BE2C (cell line): ENCODE measurements at regions not wholly inside any gene's neighbourhood (a gene's known extent, or its start where the extent isn't known, plus 50 kb on each side); places are given as distances from the start of the nearest gene placed in this dataset.

Experiments used
- DNase-seq: peaks from one replicate; pipeline ENCODE4 v3.0.0-alpha.2; 2020
- H3K27me3 ChIP-seq: fragments of 250-450 bp; sonication (Bioruptor Pico); 2 replicates; pipeline ENCODE4 v1.5.1; 2020; ENCODE audit warnings: mild to moderate bottlenecking
- H3K36me3 ChIP-seq: fragments of 250-450 bp; sonication (Bioruptor Pico); 2 replicates; pipeline ENCODE4 v1.5.1; 2020; ENCODE audit warnings: mild to moderate bottlenecking
- H3K4me1 ChIP-seq: fragments of 250-450 bp; sonication (Bioruptor Pico); 2 replicates; pipeline ENCODE4 v1.5.1; 2020
- H3K4me3 ChIP-seq: 2 replicates; pipeline ENCODE4 v1.5.1; 2011; ENCODE audit warnings: low read depth, low read length
- H3K9me3 ChIP-seq: fragments of 250-450 bp; sonication (Bioruptor Pico); 2 replicates; pipeline ENCODE4 v1.5.1; 2020
- TF ChIP-seq, protein P1 (sequence below): IDR thresholded peaks from 2 replicates; pipeline ENCODE4 v1.5.1; 2012; ENCODE audit warnings: mild to moderate bottlenecking, low read depth, low read length

DNA sequence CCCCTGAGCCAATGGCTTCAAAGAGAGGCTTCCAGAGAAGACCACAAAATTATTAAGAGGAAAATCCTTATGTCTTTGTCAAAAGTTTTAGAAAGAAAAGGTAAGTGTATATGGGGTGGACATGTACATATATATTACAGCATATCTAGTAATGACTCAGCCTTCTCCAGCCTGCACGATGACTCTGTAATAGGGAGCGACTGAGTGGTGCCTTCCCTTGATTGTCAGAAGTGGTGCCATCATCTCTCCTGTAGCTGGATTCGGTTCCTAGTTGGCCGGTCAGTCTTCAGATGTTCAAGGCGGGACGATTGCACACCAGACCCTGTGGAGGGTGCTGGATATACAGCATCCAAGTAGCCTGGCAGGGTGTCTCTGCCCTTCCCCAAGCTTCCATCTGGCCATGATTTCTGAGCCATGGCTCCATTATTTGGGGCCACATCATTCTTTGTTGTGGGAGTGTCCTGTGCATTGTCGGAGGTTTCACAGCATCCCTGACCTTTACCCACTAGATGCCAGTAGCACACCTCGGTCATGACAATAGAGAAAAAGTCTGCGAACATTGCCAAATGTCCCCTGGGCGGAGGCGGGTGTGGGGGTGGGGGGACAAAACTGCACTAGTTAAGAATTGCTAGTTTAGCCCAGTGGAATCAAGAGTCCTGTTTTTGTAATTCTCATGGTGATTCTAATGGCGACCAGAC is 206.2 kb upstream of the KAZN start:
- H3K4me1 ChIP-seq = no peaks in the 10 kb centered on the region
- no peak for DNase-seq
- TF ChIP-seq, protein P1, sequence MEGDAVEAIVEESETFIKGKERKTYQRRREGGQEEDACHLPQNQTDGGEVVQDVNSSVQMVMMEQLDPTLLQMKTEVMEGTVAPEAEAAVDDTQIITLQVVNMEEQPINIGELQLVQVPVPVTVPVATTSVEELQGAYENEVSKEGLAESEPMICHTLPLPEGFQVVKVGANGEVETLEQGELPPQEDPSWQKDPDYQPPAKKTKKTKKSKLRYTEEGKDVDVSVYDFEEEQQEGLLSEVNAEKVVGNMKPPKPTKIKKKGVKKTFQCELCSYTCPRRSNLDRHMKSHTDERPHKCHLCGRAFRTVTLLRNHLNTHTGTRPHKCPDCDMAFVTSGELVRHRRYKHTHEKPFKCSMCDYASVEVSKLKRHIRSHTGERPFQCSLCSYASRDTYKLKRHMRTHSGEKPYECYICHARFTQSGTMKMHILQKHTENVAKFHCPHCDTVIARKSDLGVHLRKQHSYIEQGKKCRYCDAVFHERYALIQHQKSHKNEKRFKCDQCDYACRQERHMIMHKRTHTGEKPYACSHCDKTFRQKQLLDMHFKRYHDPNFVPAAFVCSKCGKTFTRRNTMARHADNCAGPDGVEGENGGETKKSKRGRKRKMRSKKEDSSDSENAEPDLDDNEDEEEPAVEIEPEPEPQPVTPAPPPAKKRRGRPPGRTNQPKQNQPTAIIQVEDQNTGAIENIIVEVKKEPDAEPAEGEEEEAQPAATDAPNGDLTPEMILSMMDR = no peak

DNA sequence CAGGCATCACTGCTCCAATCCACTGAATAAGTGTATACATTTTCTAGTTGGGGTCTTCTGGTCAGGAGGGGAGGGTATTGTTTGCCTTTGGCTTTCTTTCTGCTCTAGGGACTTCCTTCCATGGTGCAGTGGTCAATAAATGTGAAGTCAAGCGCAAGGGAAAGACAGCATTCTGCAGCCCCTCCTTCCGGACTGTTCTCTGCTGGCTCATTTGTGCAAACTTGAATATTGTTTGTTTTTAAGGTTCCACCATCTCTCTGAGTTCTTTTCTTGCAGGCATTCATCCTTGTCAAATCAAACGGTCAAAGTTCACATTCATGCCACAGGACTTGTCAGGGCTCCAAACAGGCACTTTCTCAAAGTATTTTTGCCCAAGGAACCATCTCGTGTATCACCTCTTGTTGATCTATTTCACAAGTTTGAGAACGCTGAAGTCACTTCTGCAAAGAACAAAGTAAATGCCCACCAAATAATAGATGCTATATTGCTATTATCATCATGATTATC is 205.6 kb upstream of the KAZN start:
- no peaks in the 10 kb centered on the region for H3K36me3 ChIP-seq
- TF ChIP-seq, protein P1 = no peak
- no peak for DNase-seq

More for the DNA sequence above, 206.2 kb upstream of the KAZN start:
- Histone ChIP-seq H3K4me3 (no peak overlapping the region), H3K36me3 (no peaks in the 10 kb centered on the region), H3K27me3 (no peaks in the 10 kb centered on the region), H3K9me3 (no peaks in the 10 kb centered on the region)

DNA sequence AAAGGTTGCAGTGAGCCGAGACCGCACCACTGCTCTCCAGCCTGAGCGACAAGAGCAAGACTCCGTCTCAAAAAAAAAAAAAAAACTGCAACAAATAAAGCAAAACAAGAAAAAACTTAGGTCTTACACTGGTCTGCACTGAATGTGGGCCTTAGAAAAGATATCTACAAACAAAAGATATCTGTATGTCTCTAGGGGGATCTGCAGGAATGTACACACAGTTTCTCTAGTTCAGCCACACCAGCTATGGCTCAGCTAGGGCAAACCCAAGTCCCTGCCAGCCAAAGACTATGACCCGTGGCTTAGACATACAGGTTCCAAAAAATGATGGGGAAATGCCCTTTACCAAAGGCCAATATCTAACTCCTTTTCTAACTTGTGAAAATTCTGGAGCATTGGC is 202.4 kb upstream of the KAZN start:
- no peaks in the 10 kb centered on the region for H3K36me3 ChIP-seq
- TF ChIP-seq, protein P1 = no peak
- H3K4me3 ChIP-seq = no peak overlapping the region
- DNase-seq = no peak
- no peaks in the 10 kb centered on the region for H3K4me1 ChIP-seq
- H3K9me3 ChIP-seq = no peaks in the 10 kb centered on the region
- H3K27me3 ChIP-seq = no peaks in the 10 kb centered on the region

More for the DNA sequence above, 205.6 kb upstream of the KAZN start:
- H3K4me1 ChIP-seq = no peaks in the 10 kb centered on the region
- no peaks in the 10 kb centered on the region for H3K9me3 ChIP-seq
- no peak overlapping the region for H3K4me3 ChIP-seq
- no peaks in the 10 kb centered on the region for H3K27me3 ChIP-seq

DNA sequence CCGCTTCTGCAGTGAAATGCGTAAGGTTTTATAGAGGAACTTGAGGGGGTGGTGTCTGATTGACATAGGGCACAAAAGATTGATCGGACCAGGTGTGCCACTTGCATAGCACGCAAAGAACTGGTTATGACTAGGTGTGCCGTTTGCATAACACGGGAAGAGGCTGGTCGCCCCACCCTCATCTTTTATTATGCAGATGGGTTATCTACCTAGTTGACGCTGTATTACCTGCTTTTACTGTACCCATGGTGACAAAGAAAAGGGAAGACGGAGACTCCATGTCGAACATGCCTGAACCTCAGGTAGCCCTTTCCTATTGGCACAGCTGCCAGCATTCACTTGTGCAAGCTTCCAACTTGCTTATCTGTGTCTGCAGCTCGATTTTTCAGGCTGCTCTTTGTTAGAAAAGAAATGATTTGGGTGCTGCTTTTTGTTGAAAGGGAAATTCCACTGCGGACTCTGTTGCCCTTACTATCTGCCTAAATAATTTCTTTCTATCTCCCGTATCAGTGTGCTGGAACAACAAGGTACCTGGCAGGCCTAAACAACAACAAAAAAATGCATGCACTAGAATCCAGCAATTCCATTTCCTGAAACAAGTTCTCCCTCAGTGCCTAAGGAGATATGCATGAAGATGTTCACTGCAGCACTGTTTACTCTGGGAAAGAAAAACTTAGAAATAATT is 194.4 kb upstream of the KAZN start:
- Histone ChIP-seq H3K4me3 (no peak overlapping the region), H3K9me3 (no peaks in the 10 kb centered on the region), H3K27me3 (no peaks in the 10 kb centered on the region), H3K36me3 (no peaks in the 10 kb centered on the region), H3K4me1 (no peaks in the 10 kb centered on the region)
- DNase-seq = no peak
- TF ChIP-seq, protein P1 = no peak

DNA sequence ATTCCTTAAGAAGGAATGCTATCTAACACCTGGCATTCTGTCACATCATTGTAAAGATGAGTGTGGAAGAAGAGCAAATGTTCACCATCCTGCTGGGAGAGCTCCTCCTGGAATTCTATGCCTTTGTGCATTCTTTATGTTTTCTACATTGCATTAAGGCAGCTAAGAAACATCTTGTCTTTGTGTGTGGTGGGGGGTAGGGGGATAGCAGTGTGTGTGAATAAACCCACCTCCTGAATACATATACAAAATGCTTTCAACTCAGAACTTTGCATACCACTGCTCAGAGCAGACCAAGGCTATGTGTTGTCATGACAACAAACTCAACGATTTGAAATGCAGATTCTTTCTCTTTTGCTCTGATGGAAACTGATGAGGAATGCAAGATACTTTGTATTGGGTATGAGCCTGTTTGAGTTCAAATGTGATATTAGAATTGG is 193.6 kb upstream of the KAZN start:
- H3K9me3 ChIP-seq = no peaks in the 10 kb centered on the region
- H3K4me1 ChIP-seq = no peaks in the 10 kb centered on the region
- TF ChIP-seq, protein P1 = no peak
- no peak for DNase-seq
- H3K36me3 ChIP-seq = no peaks in the 10 kb centered on the region
- H3K4me3 ChIP-seq = no peak overlapping the region
- H3K27me3 ChIP-seq = no peaks in the 10 kb centered on the region

DNA sequence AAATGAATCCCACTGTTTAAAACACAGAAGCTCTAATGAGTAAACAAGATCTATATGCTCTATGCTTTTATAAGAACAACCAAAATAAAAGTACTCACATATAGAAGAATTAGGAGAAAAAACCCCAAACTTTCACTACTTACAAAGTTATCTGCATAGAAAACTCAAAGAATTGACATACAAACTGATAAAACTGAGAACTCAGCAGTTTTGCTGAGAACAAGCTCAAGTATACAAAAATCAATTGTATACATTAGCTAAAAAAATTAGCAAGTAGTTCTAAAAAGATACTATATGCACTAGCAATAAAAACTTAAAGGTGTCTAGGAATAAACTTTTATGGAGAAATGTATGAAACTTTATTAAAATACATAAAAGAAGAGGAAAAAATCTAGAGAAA is 186.2 kb upstream of the KAZN start:
- Histone ChIP-seq H3K9me3 (no peaks in the 10 kb centered on the region), H3K27me3 (no peaks in the 10 kb centered on the region), H3K36me3 (no peaks in the 10 kb centered on the region), H3K4me3 (no peak overlapping the region), H3K4me1 (no peaks in the 10 kb centered on the region)
- DNase-seq = no peak
- TF ChIP-seq, protein P1 = no peak
